MG63 (cell line): ENCODE measurements at regions not wholly inside any gene's neighbourhood (a gene's known extent, or its start where the extent isn't known, plus 50 kb on each side); places are given as distances from the start of the nearest gene placed in this dataset.
A peak's percentile ranks its signal among the peaks of the same experiment; 100 is the strongest.

ENCODE experiments used
- DNase-seq: peaks from one replicate; pipeline ENCODE4 v3.0.0-alpha.2; 2020
- H3K27me3 ChIP-seq: fragments of 250-450 bp; sonication (Bioruptor Pico); 2 replicates; pipeline ENCODE4 v1.5.1; 2020; ENCODE audit warnings: mild to moderate bottlenecking, moderate library complexity
- H3K36me3 ChIP-seq: fragments of 250-450 bp; sonication (Bioruptor Pico); 2 replicates; pipeline ENCODE4 v1.5.1; 2020; ENCODE audit warnings: mild to moderate bottlenecking, moderate library complexity
- H3K4me3 ChIP-seq: fragments of 250-450 bp; sonication (Bioruptor Pico); 2 replicates; pipeline ENCODE4 v1.5.1; 2020; ENCODE audit warnings: mild to moderate bottlenecking, moderate library complexity
- H3K9me3 ChIP-seq: fragments of 250-450 bp; sonication (Bioruptor Pico); 2 replicates; pipeline ENCODE4 v1.5.1; 2020; ENCODE audit warnings: mild to moderate bottlenecking, moderate library complexity

- DNase-seq: peak; percentile 26
- no peak overlapping the region for H3K4me3 ChIP-seq
- 0 out of 2 replicates have a peak, but pooled peaks cover 2% of the 10 kb centered on the region for H3K9me3 ChIP-seq
- H3K36me3 ChIP-seq: no peaks in the 10 kb centered on the region
- H3K27me3 ChIP-seq: no peaks in the 10 kb centered on the region
These were observed 837.7 kb upstream of the ZNF608 start for GRCh38 chr5:125584140-125584520.

- Histone ChIP-seq H3K9me3 (0 out of 2 replicates have a peak, but pooled peaks cover 2% of the 10 kb centered on the region), H3K4me3 (no peak overlapping the region), H3K36me3 (no peaks in the 10 kb centered on the region), H3K27me3 (no peaks in the 10 kb centered on the region)
- DNase-seq: no peak
These were observed 835.6 kb upstream of the GRAMD2B start for GRCh38 chr5:125587631-125588030.

GRCh38 chr5:125592856-125593255, 830.4 kb upstream of the GRAMD2B start:
- Histone ChIP-seq H3K9me3 (no peaks in the 10 kb centered on the region), H3K4me3 (no peak overlapping the region), H3K27me3 (no peaks in the 10 kb centered on the region), H3K36me3 (no peaks in the 10 kb centered on the region)
- DNase-seq: no peak

GRCh38 chr5:125595095-125595494, 828.1 kb upstream of the GRAMD2B start:
- Histone ChIP-seq H3K4me3 (no peak overlapping the region), H3K27me3 (no peaks in the 10 kb centered on the region), H3K9me3 (no peaks in the 10 kb centered on the region), H3K36me3 (no peaks in the 10 kb centered on the region)
- DNase-seq: no peak

- no peaks in the 10 kb centered on the region for H3K36me3 ChIP-seq
- H3K9me3 ChIP-seq: no peaks in the 10 kb centered on the region
These were observed 827.4 kb upstream of the GRAMD2B start for GRCh38 chr5:125595845-125596244.

GRCh38 chr5:125597338-125597737, 825.9 kb upstream of the GRAMD2B start:
- H3K4me3 ChIP-seq: no peak overlapping the region
- H3K9me3 ChIP-seq: no peaks in the 10 kb centered on the region
- no peaks in the 10 kb centered on the region for H3K27me3 ChIP-seq
- no peaks in the 10 kb centered on the region for H3K36me3 ChIP-seq
- DNase-seq: peak; percentile 45

More at GRCh38 chr5:125595845-125596244, 827.4 kb upstream of the GRAMD2B start:
- Histone ChIP-seq H3K27me3 (no peaks in the 10 kb centered on the region), H3K4me3 (no peak overlapping the region)
- no peak for DNase-seq

GRCh38 chr5:125600559-125600958, 822.6 kb upstream of the GRAMD2B start:
- H3K36me3 ChIP-seq: no peaks in the 10 kb centered on the region
- no peak overlapping the region for H3K4me3 ChIP-seq
- H3K9me3 ChIP-seq: no peaks in the 10 kb centered on the region
- H3K27me3 ChIP-seq: no peaks in the 10 kb centered on the region
- DNase-seq: no peak

GRCh38 chr5:125602184-125602583, 821.0 kb upstream of the GRAMD2B start:
- Histone ChIP-seq H3K9me3 (no peaks in the 10 kb centered on the region), H3K4me3 (no peak overlapping the region), H3K27me3 (no peaks in the 10 kb centered on the region), H3K36me3 (no peaks in the 10 kb centered on the region)
- DNase-seq: no peak

- Histone ChIP-seq H3K4me3 (no peak overlapping the region), H3K36me3 (no peaks in the 10 kb centered on the region), H3K9me3 (no peaks in the 10 kb centered on the region), H3K27me3 (no peaks in the 10 kb centered on the region)
- DNase-seq: no peak
These were observed 819.9 kb upstream of the GRAMD2B start for GRCh38 chr5:125603321-125603720.

- no peak overlapping the region for H3K4me3 ChIP-seq
- H3K27me3 ChIP-seq: no peaks in the 10 kb centered on the region
- DNase-seq: no peak
- no peaks in the 10 kb centered on the region for H3K9me3 ChIP-seq
- no peaks in the 10 kb centered on the region for H3K36me3 ChIP-seq
These were observed 819.1 kb upstream of the GRAMD2B start for GRCh38 chr5:125604104-125604503.

- no peaks in the 10 kb centered on the region for H3K36me3 ChIP-seq
- H3K27me3 ChIP-seq: no peaks in the 10 kb centered on the region
- H3K9me3 ChIP-seq: no peaks in the 10 kb centered on the region
- no peak for DNase-seq
- H3K4me3 ChIP-seq: no peak overlapping the region
These were observed 816.2 kb upstream of the GRAMD2B start for GRCh38 chr5:125607018-125607417.

GRCh38 chr5:125609011-125609410, 814.2 kb upstream of the GRAMD2B start:
- no peaks in the 10 kb centered on the region; the same call in 1 of the 2 replicates for H3K27me3 ChIP-seq
- no peak for DNase-seq
- no peaks in the 10 kb centered on the region for H3K36me3 ChIP-seq
- no peaks in the 10 kb centered on the region for H3K9me3 ChIP-seq
- H3K4me3 ChIP-seq: no peak overlapping the region

- Histone ChIP-seq H3K27me3 (no peaks in the 10 kb centered on the region; the same call in 1 of the 2 replicates), H3K36me3 (no peaks in the 10 kb centered on the region), H3K9me3 (no peaks in the 10 kb centered on the region), H3K4me3 (no peak overlapping the region)
- no peak for DNase-seq
These were observed 812.3 kb upstream of the GRAMD2B start for GRCh38 chr5:125610892-125611291.

- no peak for DNase-seq
- no peak overlapping the region for H3K4me3 ChIP-seq
- H3K36me3 ChIP-seq: no peaks in the 10 kb centered on the region
- no peaks in the 10 kb centered on the region; the same call in 1 of the 2 replicates for H3K27me3 ChIP-seq
- H3K9me3 ChIP-seq: no peaks in the 10 kb centered on the region
These were observed 811.7 kb upstream of the GRAMD2B start for GRCh38 chr5:125611541-125611940.

- Histone ChIP-seq H3K36me3 (no peaks in the 10 kb centered on the region), H3K4me3 (no peak overlapping the region), H3K27me3 (no peaks in the 10 kb centered on the region; the same call in 1 of the 2 replicates), H3K9me3 (no peaks in the 10 kb centered on the region)
- DNase-seq: no peak
These were observed 811.0 kb upstream of the GRAMD2B start for GRCh38 chr5:125612181-125612721.

- DNase-seq: no peak
- no peaks in the 10 kb centered on the region for H3K9me3 ChIP-seq
- H3K27me3 ChIP-seq: no peaks in the 10 kb centered on the region; the same call in 1 of the 2 replicates
- H3K36me3 ChIP-seq: no peaks in the 10 kb centered on the region
- H3K4me3 ChIP-seq: no peak overlapping the region
These were observed 810.4 kb upstream of the GRAMD2B start for GRCh38 chr5:125612776-125613175.

GRCh38 chr5:125630237-125630636, 793.0 kb upstream of the GRAMD2B start:
- H3K9me3 ChIP-seq: no peaks in the 10 kb centered on the region
- no peak for DNase-seq
- no peak overlapping the region for H3K4me3 ChIP-seq
- no peaks in the 10 kb centered on the region for H3K36me3 ChIP-seq
- H3K27me3 ChIP-seq: no peaks in the 10 kb centered on the region

- no peaks in the 10 kb centered on the region for H3K9me3 ChIP-seq
- H3K36me3 ChIP-seq: no peaks in the 10 kb centered on the region
- DNase-seq: no peak
- no peaks in the 10 kb centered on the region for H3K27me3 ChIP-seq
- H3K4me3 ChIP-seq: no peak overlapping the region
These were observed 789.7 kb upstream of the GRAMD2B start for GRCh38 chr5:125633523-125633922.
